ENCODE measurements at regions not wholly inside any gene's neighbourhood (a gene's known extent, or its start where the extent isn't known, plus 50 kb on each side); places are given as distances from the start of the nearest gene placed in this dataset.
"Not testable (repeated sequence)": the region's sequence is repeated elsewhere in the genome, so short reads cannot be mapped to it uniquely, and the experiment has no call there.

- not testable (repeated sequence) for TF ChIP-seq CTCF (IDR thresholded peaks at IDR 0.05; ENCODE audit: insufficient read depth, low read depth, low read length); EZH2 (IDR thresholded peaks at IDR 0.05; ENCODE audit: insufficient read depth, low read length)
These were observed 707.1 kb upstream of the POM121L12 start for GRCh38 chr7:52328328-52328727.

Data from astrocyte (in vitro differentiated cells and primary cell).